PC-3 (cell line): ENCODE measurements at regions not wholly inside any gene's neighbourhood (a gene's known extent, or its start where the extent isn't known, plus 50 kb on each side); places are given as distances from the start of the nearest gene placed in this dataset.

ENCODE experiments used
- ATAC-seq: fragments of 200-7000 bp; cut with Tn5 transposase; 2 replicates; pipeline ENCODE4 v1.9.1; 2020; ENCODE audit warnings: mild to moderate bottlenecking, moderate library complexity
- BruUV-seq: library from RNA; stranded (reverse); fragments of 400-500 nt; replicated peaks from 2 replicates; lab custom pipeline; 2021; lab: Mats Ljungman, UMichigan
- CTCF ChIA-PET: fragments of 300-600 bp; sonication (Branson Sonifier 250); formaldehyde crosslinking; loops from one replicate; lab custom pipeline; 2022; ENCODE audit warnings: antibody characterized with exemption; lab: Charles Lee
- POLR2A ChIA-PET: fragments of 300-600 bp; sonication (Branson Sonifier 250); formaldehyde crosslinking; loops from one replicate; lab custom pipeline; 2022; ENCODE audit warnings: antibody characterized with exemption; ENCODE audit not compliant: unreplicated experiment; lab: Charles Lee
- DNase-seq: peaks from one replicate; pipeline ENCODE4 v3.0.0-alpha.2; 2015
- H2AFZ ChIP-seq: fragments of 300-600 bp; sonication (generic); 2 replicates; pipeline ENCODE4 v1.6.0; 2016; ENCODE audit warnings: antibody characterized with exemption, low read length
- H3F3A ChIP-seq: fragments of 300-600 bp; sonication (generic); one replicate; pipeline ENCODE4 v1.6.0; 2017; ENCODE audit warnings: antibody characterized with exemption, low read length, control low read depth, mild to moderate bottlenecking; ENCODE audit not compliant: unreplicated experiment
- H3K27ac ChIP-seq: fragments of 300-600 bp; sonication (generic); 2 replicates; pipeline ENCODE4 v1.5.1; 2016; ENCODE audit warnings: mild to moderate bottlenecking, low read length
- H3K27me3 ChIP-seq: fragments of 300-600 bp; sonication (generic); 2 replicates; pipeline ENCODE4 v1.6.1; 2016; ENCODE audit warnings: low read length, mixed read lengths
- H3K36me3 ChIP-seq: fragments of 300-600 bp; sonication (generic); 2 replicates; pipeline ENCODE4 v1.6.1; 2016; ENCODE audit warnings: low read depth, mixed run types, low read length, mixed read lengths
- H3K4me1 ChIP-seq: fragments of 300-600 bp; sonication (generic); 2 replicates; pipeline ENCODE4 v1.5.1; 2016; ENCODE audit warnings: low read length; ENCODE audit not compliant: insufficient read depth
- H3K4me2 ChIP-seq: fragments of 300-600 bp; sonication (generic); 2 replicates; pipeline ENCODE4 v1.6.0; 2016; ENCODE audit warnings: low read length
- H3K4me3 ChIP-seq: fragments of 300-600 bp; sonication (generic); 2 replicates; pipeline ENCODE4 v1.5.1; 2016; ENCODE audit warnings: mild to moderate bottlenecking, low read length, mixed read lengths
- H3K79me2 ChIP-seq: fragments of 300-600 bp; sonication (generic); 2 replicates; pipeline ENCODE4 v1.6.1; 2017; ENCODE audit warnings: low read length, mixed read lengths
- H3K9ac ChIP-seq: fragments of 300-600 bp; sonication (generic); 2 replicates; pipeline ENCODE4 v1.6.0; 2016; ENCODE audit warnings: mild to moderate bottlenecking, low read length
- H3K9me2 ChIP-seq: fragments of 300-600 bp; sonication (generic); replicated peaks from 2 replicates; pipeline ENCODE4 v1.6.1; 2016; ENCODE audit warnings: mixed run types, low read length, mixed read lengths
- H3K9me3 ChIP-seq: fragments of 300-600 bp; sonication (generic); 2 replicates; pipeline ENCODE4 v1.6.1; 2016; ENCODE audit warnings: low read length, mixed read lengths
- H4K20me1 ChIP-seq: fragments of 300-600 bp; sonication (generic); 2 replicates; pipeline ENCODE4 v1.6.1; 2016; ENCODE audit warnings: low read length, mixed read lengths
- EZH2 ChIP-seq: fragments of 300-600 bp; sonication (generic); IDR thresholded peaks from one replicate; pipeline ENCODE4 v1.6.1; 2017; ENCODE audit warnings: antibody characterized with exemption, mild to moderate bottlenecking, low read length; ENCODE audit not compliant: unreplicated experiment
- EZH2phosphoT487 ChIP-seq: fragments of 300-600 bp; sonication (generic); IDR thresholded peaks from 2 replicates; pipeline ENCODE4 v1.6.1; 2018; ENCODE audit warnings: mild to moderate bottlenecking, antibody characterized with exemption, low read length, borderline replicate concordance
- intact Hi-C: fragments of 100-400 bp; cut with micrococcal nuclease; formaldehyde crosslinking; loops from 2 replicates; pipeline ENCODE4 v1.9.0; 2023
- TF ChIP-seq, protein P1 (sequence below): fragments of 300-600 bp; sonication (generic); conservative IDR thresholded peaks from 2 replicates; pipeline ENCODE4 v1.5.1; 2017; ENCODE audit warnings: antibody characterized with exemption, low read depth, mild to moderate bottlenecking, low read length

DNA sequence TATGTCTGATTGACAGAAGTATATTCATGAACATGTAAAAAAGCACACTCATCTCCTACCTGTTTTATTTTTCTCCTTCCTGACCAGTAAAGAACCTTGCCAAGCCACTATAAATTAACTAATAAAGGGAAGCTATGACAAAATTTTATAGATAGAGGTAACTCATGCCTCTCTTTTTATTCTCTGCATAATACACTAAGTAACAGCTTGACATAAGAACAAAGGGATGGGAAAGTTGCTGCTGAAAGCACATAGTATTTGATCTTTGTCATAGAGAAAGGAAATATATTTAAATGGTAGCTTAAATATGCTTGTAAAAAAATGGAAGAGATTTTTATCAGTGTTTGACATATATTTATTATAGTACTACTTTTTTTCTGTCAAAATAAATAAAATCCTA is 1065.7 kb upstream of the CDH9 start:
- Histone ChIP-seq H3K9me3 (no peaks in the 10 kb centered on the region), H3K27ac (no peak overlapping the region), H3K4me3 (no peak overlapping the region), H3K9ac (no peak overlapping the region), H3K4me2 (no peak overlapping the region), H3K27me3 (no peaks in the 10 kb centered on the region), H4K20me1 (no peaks in the 10 kb centered on the region), H3F3A (no peaks in the 10 kb centered on the region), H3K9me2 (no peaks in the 10 kb centered on the region), H2AFZ (no peak overlapping the region), H3K36me3 (no peaks in the 10 kb centered on the region), H3K4me1 (no peaks in the 10 kb centered on the region), H3K79me2 (no peaks in the 10 kb centered on the region)
- peak; percentile 85 for ATAC-seq
- no peak for DNase-seq
- BruUV-seq: no TSS peak
- intact Hi-C loops: loop anchor here (1.0 to 10.0 kb wide), 2 partner anchors 43 to 661 kb away; no protein-coding TSS in a partner anchor
- TF ChIP-seq EZH2phosphoT487 (no peak), EZH2 (no peak)
- POLR2A ChIA-PET: interaction anchor here (0.5 kb wide), 1 partner anchor 82 kb away, joined by 3 read pairs; no protein-coding TSS in a partner anchor
- CTCF ChIA-PET: no interaction called here

DNA sequence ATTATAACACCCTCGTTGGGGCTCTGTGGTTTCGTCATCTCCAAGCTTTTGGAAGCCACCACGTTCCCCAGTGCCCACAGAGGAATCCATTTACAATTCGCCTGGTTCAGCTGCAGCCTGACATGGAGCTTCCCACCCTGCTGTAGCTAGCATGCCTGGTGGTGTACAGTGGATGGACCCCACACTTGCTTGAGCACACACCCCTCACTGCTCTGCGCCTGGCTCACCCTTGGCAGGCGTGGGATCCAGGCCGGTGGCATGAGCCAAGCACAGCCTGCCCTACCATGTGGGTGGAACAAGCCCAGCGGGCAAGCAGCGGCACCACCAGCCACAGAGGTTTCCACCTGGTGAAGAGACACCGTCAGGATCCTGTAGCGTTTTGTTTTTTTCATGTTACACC is 1045.7 kb upstream of the CDH9 start:
- Histone ChIP-seq H3K4me1 (no peaks in the 10 kb centered on the region), H3K27ac (no peak overlapping the region), H3K9me3 (no peaks in the 10 kb centered on the region), H3K36me3 (no peaks in the 10 kb centered on the region), H3K27me3 (no peaks in the 10 kb centered on the region), H4K20me1 (no peaks in the 10 kb centered on the region), H3K4me3 (no peak overlapping the region), H2AFZ (no peak overlapping the region), H3K4me2 (no peak overlapping the region), H3F3A (no peaks in the 10 kb centered on the region), H3K9ac (no peak overlapping the region), H3K9me2 (no peaks in the 10 kb centered on the region), H3K79me2 (no peaks in the 10 kb centered on the region)
- no peak for DNase-seq
- intact Hi-C loops: no loop called here
- POLR2A ChIA-PET: no interaction called here
- CTCF ChIA-PET: no interaction called here
- BruUV-seq: no TSS peak
- no peak for ATAC-seq
- TF ChIP-seq, protein P1, sequence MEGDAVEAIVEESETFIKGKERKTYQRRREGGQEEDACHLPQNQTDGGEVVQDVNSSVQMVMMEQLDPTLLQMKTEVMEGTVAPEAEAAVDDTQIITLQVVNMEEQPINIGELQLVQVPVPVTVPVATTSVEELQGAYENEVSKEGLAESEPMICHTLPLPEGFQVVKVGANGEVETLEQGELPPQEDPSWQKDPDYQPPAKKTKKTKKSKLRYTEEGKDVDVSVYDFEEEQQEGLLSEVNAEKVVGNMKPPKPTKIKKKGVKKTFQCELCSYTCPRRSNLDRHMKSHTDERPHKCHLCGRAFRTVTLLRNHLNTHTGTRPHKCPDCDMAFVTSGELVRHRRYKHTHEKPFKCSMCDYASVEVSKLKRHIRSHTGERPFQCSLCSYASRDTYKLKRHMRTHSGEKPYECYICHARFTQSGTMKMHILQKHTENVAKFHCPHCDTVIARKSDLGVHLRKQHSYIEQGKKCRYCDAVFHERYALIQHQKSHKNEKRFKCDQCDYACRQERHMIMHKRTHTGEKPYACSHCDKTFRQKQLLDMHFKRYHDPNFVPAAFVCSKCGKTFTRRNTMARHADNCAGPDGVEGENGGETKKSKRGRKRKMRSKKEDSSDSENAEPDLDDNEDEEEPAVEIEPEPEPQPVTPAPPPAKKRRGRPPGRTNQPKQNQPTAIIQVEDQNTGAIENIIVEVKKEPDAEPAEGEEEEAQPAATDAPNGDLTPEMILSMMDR: no peak
- TF ChIP-seq EZH2phosphoT487 (no peak), EZH2 (no peak)

DNA sequence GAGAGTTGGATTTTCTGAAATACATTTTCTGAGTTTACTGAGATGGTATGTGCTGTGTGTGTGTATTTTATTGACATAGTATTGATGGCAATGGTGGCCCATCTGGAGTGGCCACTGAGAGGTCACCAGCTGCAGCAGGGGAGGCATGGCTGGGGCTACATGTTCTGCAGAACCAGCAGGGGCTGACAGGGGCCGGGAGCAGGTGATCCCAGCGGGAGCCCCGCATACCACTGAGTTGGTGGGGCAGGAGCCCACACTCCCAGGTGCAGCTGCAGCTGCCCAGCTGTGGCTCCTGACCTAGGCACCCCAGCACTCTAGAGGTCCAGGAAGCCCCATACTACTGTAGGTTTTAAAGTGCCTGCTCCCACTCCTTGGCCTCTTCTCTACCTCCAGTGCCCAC is 1044.2 kb upstream of the CDH9 start:
- H3F3A ChIP-seq: no peaks in the 10 kb centered on the region
- ATAC-seq (no peak), DNase-seq (no peak)
- no peaks in the 10 kb centered on the region for H3K4me1 ChIP-seq
- ChIA-PET POLR2A (interaction anchor here (0.6 kb wide), 1 partner anchor 1510 kb away, joined by 3 read pairs; no protein-coding TSS in a partner anchor), CTCF (no interaction called here)
- H3K27me3 ChIP-seq: no peaks in the 10 kb centered on the region
- H2AFZ ChIP-seq: no peak overlapping the region
- no peaks in the 10 kb centered on the region for H3K79me2 ChIP-seq
- no TSS peak for BruUV-seq
- no peaks in the 10 kb centered on the region for H3K9me2 ChIP-seq
- H3K9me3 ChIP-seq: no peaks in the 10 kb centered on the region
- no peak overlapping the region for H3K9ac ChIP-seq
- intact Hi-C loops: no loop called here
- TF ChIP-seq, protein P1: no peak
- TF ChIP-seq EZH2: no peak
- TF ChIP-seq EZH2phosphoT487: no peak
- no peaks in the 10 kb centered on the region for H4K20me1 ChIP-seq
- no peak overlapping the region for H3K4me3 ChIP-seq
- no peak overlapping the region for H3K27ac ChIP-seq
- H3K36me3 ChIP-seq: no peaks in the 10 kb centered on the region
- H3K4me2 ChIP-seq: no peak overlapping the region
